Gastrocnemius medialis (tissue), 4 donors: ENCODE measurements at regions not wholly inside any gene's neighbourhood (a gene's known extent, or its start where the extent isn't known, plus 50 kb on each side); places are given as distances from the start of the nearest gene placed in this dataset.

Experiments
- POLR2A ChIP-seq, 2 donors: fragments of 450-650 bp; IDR thresholded peaks; one replicate each; pipeline ENCODE4 v1.6.1; 2017; ENCODE audit warnings: antibody characterized with exemption in 2 of 2, mild to moderate bottlenecking in 2 of 2, moderate library complexity in 2 of 2
- TF ChIP-seq, protein P1 (sequence below), 5 experiments: fragments of 450-650 bp in 3 of 5; fragments of 200-600 bp in 2 of 5; sonication (generic) in 2 of 5; IDR thresholded peaks in 4 of 5; conservative IDR thresholded peaks in 1 of 5; 1 replicate in 4 of 5; 2 replicates in 1 of 5; pipeline ENCODE4 v1.5.1; 2016 to 2019; ENCODE audit warnings: antibody characterized with exemption in 5 of 5, mild to moderate bottlenecking in 3 of 5, moderate library complexity in 3 of 5

DNA sequence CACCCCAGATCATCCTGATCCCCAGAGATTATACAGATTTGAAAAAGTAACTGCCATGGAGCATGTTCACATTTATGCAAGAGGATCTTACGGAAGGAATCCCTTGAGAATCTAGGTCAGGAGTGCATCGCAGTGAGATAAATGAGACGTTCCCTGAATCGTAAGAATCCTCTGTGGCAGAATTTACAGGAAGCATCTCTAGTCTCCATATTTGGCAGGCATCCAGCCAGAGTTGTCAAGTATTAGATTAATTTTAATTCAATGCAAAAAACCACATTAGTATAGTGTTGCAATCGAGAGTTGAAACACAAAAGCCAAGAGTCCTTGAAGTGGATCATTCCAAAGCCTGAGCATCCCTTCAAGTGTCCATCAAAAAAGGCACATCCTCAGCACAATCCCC is 100.8 kb downstream of the RRAGC start:
- TF ChIP-seq, protein P1, sequence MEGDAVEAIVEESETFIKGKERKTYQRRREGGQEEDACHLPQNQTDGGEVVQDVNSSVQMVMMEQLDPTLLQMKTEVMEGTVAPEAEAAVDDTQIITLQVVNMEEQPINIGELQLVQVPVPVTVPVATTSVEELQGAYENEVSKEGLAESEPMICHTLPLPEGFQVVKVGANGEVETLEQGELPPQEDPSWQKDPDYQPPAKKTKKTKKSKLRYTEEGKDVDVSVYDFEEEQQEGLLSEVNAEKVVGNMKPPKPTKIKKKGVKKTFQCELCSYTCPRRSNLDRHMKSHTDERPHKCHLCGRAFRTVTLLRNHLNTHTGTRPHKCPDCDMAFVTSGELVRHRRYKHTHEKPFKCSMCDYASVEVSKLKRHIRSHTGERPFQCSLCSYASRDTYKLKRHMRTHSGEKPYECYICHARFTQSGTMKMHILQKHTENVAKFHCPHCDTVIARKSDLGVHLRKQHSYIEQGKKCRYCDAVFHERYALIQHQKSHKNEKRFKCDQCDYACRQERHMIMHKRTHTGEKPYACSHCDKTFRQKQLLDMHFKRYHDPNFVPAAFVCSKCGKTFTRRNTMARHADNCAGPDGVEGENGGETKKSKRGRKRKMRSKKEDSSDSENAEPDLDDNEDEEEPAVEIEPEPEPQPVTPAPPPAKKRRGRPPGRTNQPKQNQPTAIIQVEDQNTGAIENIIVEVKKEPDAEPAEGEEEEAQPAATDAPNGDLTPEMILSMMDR (IDR thresholded peaks at IDR 0.05 in 4 of 5, conservative IDR thresholded peaks at IDR 0.05 in 1 of 5), result no peak
- no peak for TF ChIP-seq POLR2A (IDR thresholded peaks at IDR 0.05)
